NCI-H128 (cell line): ENCODE measurements at regions not wholly inside any gene's neighbourhood (a gene's known extent, or its start where the extent isn't known, plus 50 kb on each side); places are given as distances from the start of the nearest gene placed in this dataset.
"Not testable (repeated sequence)": the region's sequence is repeated elsewhere in the genome, so short reads cannot be mapped to it uniquely, and the experiment has no call there.

Source experiments
- DNase-seq: peaks from one replicate; lab custom pipeline; 2025; ENCODE audit not compliant: unreplicated experiment; lab: John Stamatoyannopoulos, UW

GRCh38 chr3:14252321-14253021 lies 73.9 kb downstream of the LSM3 start:
- no peak for DNase-seq

GRCh38 chr3:14253022-14253706 lies 74.5 kb downstream of the LSM3 start:
- no peak for DNase-seq

GRCh38 chr3:14253707-14254382 lies 75.2 kb downstream of the LSM3 start:
- no peak for DNase-seq

- DNase-seq, result no peak
These were observed 76.4 kb downstream of the LSM3 start for GRCh38 chr3:14254812-14255702.

- DNase-seq, result no peak
These were observed 77.4 kb downstream of the LSM3 start for GRCh38 chr3:14256046-14256445.

GRCh38 chr3:14256561-14257342 lies 78.1 kb downstream of the LSM3 start:
- no peak for DNase-seq

- no peak for DNase-seq
These were observed 80.6 kb downstream of the LSM3 start for GRCh38 chr3:14258906-14259904.

GRCh38 chr3:14260463-14260862 lies 81.8 kb downstream of the LSM3 start:
- no peak for DNase-seq

GRCh38 chr3:14261229-14261628 lies 82.6 kb downstream of the LSM3 start:
- peak; percentile 48 for DNase-seq

- no peak for DNase-seq
These were observed 83.6 kb downstream of the LSM3 start for GRCh38 chr3:14262212-14262611.

GRCh38 chr3:14262867-14263266 lies 84.2 kb downstream of the LSM3 start:
- no peak for DNase-seq

GRCh38 chr3:14263317-14264005 lies 84.8 kb downstream of the LSM3 start:
- DNase-seq, result no peak

GRCh38 chr3:14265246-14265962 lies 86.8 kb downstream of the LSM3 start:
- no peak for DNase-seq

GRCh38 chr3:14266361-14266760 lies 87.7 kb downstream of the LSM3 start:
- DNase-seq, result no peak

- DNase-seq, result no peak
These were observed 89.4 kb downstream of the LSM3 start for GRCh38 chr3:14267976-14268375.

GRCh38 chr3:14268897-14269296 lies 90.3 kb downstream of the LSM3 start:
- DNase-seq, result no peak

- not testable (repeated sequence) for DNase-seq
These were observed 93.7 kb downstream of the LSM3 start for GRCh38 chr3:14272041-14272958.
